H1 (cell line): ENCODE measurements at regions not wholly inside any gene's neighbourhood (a gene's known extent, or its start where the extent isn't known, plus 50 kb on each side); places are given as distances from the start of the nearest gene placed in this dataset.

ENCODE experiments used
- BRCA1 ChIP-seq: IDR thresholded peaks from 2 replicates; pipeline ENCODE4 v1.6.1; 2012; ENCODE audit warnings: low read depth, low read length, improper control_type of control experiment
- CEBPB ChIP-seq: IDR thresholded peaks from 2 replicates; pipeline ENCODE4 v1.6.1; 2012; ENCODE audit warnings: low read depth, low read length
- CTCF ChIP-seq, 3 experiments: IDR thresholded peaks; 1 replicate in 2 of 3; 2 replicates in 1 of 3; pipeline versions ENCODE4 v1.5.1 to v1.6.1; 2011; ENCODE audit warnings: low read length in 3 of 3, mild to moderate bottlenecking in 3 of 3, inconsistent platforms in 2 of 3, low read depth in 1 of 3, moderate library complexity in 1 of 3; ENCODE audit not compliant: insufficient read depth in 1 of 3; ENCODE audit errors: control extremely low read depth in 1 of 3
- TAF1 ChIP-seq: IDR thresholded peaks from 2 replicates; pipeline ENCODE4 v1.6.1; 2011; ENCODE audit warnings: mild to moderate bottlenecking, low read depth, low read length
- TAF7 ChIP-seq: optimal IDR thresholded peaks from 2 replicates; pipeline ENCODE3; 2011; ENCODE audit warnings: low read depth, mild to moderate bottlenecking, inconsistent platforms, low read length, moderate library complexity, borderline replicate concordance
- TBP ChIP-seq: IDR thresholded peaks from 2 replicates; pipeline ENCODE4 v1.6.1; 2011; ENCODE audit warnings: low read depth, low read length, improper control_type of control experiment
- TCF12 ChIP-seq: IDR thresholded peaks from 2 replicates; pipeline ENCODE4 v1.6.1; 2011; ENCODE audit warnings: low read depth, mild to moderate bottlenecking, low read length
- YY1 ChIP-seq: IDR thresholded peaks from 2 replicates; pipeline ENCODE4 v1.6.1; 2011; ENCODE audit warnings: low read depth, mild to moderate bottlenecking, low read length
- ZNF274 ChIP-seq: IDR thresholded peaks from 2 replicates; pipeline ENCODE4 v1.7.0; 2012; ENCODE audit warnings: low read length, borderline replicate concordance; ENCODE audit errors: extremely low read depth

GRCh38 chr20:50344232-50345071 is 153.8 kb downstream of the CEBPB start:
- TF ChIP-seq TCF12 (no peak), TAF1 (no peak), CTCF (IDR thresholded peaks at IDR 0.05; ENCODE audit: control extremely low read depth in 1 of 3, insufficient read depth in 1 of 3, low read depth in 1 of 3, low read length in 3 of 3) (peak; percentile 66 to 86 (median 72)), TAF7 (no peak), CEBPB (no peak), BRCA1 (no peak), ZNF274 (no peak), YY1 (no peak), TBP (no peak)
